PC-9 (cell line): ENCODE measurements at regions not wholly inside any gene's neighbourhood (a gene's known extent, or its start where the extent isn't known, plus 50 kb on each side); places are given as distances from the start of the nearest gene placed in this dataset.

ENCODE experiments used
- EZH2 ChIP-seq: fragments of 200-600 bp; sonication (generic); IDR thresholded peaks from 2 replicates; pipeline ENCODE4 v1.8.0; 2017; ENCODE audit warnings: antibody characterized with exemption, low read depth
- TF ChIP-seq, protein P1 (sequence below): fragments of 200-600 bp; sonication (generic); conservative IDR thresholded peaks from 2 replicates; pipeline ENCODE4 v1.6.1; 2017; ENCODE audit warnings: mixed run types, antibody characterized with exemption, mild to moderate bottlenecking, moderate library complexity

DNA sequence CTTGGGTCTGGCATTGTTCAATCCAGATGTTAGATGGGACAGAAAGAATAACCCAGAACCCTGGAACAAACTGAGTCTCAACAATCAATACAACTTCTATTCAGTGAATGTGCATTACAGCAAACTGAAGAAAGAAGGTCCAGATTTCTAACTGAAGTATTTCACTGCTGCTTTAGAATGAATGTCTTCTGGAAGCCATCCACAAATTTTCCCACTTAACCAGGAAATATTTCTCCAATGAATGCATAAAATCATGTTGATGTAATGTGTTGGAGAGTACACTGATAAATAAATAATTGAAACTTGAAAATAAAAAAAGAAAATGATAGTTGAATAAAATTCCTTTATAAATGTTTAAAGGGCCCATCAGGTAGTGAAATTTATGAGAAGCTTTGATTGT, 658.6 kb downstream of the ZBBX start:
- TF ChIP-seq, protein P1, sequence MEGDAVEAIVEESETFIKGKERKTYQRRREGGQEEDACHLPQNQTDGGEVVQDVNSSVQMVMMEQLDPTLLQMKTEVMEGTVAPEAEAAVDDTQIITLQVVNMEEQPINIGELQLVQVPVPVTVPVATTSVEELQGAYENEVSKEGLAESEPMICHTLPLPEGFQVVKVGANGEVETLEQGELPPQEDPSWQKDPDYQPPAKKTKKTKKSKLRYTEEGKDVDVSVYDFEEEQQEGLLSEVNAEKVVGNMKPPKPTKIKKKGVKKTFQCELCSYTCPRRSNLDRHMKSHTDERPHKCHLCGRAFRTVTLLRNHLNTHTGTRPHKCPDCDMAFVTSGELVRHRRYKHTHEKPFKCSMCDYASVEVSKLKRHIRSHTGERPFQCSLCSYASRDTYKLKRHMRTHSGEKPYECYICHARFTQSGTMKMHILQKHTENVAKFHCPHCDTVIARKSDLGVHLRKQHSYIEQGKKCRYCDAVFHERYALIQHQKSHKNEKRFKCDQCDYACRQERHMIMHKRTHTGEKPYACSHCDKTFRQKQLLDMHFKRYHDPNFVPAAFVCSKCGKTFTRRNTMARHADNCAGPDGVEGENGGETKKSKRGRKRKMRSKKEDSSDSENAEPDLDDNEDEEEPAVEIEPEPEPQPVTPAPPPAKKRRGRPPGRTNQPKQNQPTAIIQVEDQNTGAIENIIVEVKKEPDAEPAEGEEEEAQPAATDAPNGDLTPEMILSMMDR: no peak
- no peak for TF ChIP-seq EZH2
